HL-60 (cell line): ENCODE measurements at regions not wholly inside any gene's neighbourhood (a gene's known extent, or its start where the extent isn't known, plus 50 kb on each side); places are given as distances from the start of the nearest gene placed in this dataset.

Source experiments
- POLR2AphosphoS5 ChIP-seq: IDR thresholded peaks from 2 replicates; pipeline ENCODE4 v1.6.1; 2012; ENCODE audit warnings: low read depth
- SPI1 ChIP-seq: IDR thresholded peaks from 2 replicates; pipeline ENCODE4 v1.6.1; 2012; ENCODE audit warnings: low read depth, mild to moderate bottlenecking, borderline replicate concordance
- TF ChIP-seq, protein P1 (sequence below): IDR thresholded peaks from one replicate; pipeline ENCODE4 v1.5.1; 2011; ENCODE audit warnings: low read length, control low read depth, inconsistent platforms; ENCODE audit not compliant: insufficient read depth

DNA sequence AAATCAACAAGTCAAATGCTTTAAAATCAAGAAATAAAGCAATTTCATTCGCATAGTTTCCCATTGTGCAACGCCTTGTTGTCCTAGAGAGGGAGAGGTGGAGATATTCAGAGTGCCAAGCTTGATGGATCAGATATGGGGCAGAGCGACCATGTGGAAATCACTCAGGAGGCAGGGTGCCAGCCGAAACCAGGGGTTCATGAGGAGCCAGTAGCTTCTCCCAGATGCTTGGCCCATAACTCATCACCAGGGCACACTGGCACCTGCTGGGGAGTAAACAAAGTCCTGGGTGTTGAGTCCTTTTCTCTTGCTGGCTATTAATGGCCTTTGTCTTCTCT, 53.0 kb upstream of the ASAP2 start:
- TF ChIP-seq, protein P1, sequence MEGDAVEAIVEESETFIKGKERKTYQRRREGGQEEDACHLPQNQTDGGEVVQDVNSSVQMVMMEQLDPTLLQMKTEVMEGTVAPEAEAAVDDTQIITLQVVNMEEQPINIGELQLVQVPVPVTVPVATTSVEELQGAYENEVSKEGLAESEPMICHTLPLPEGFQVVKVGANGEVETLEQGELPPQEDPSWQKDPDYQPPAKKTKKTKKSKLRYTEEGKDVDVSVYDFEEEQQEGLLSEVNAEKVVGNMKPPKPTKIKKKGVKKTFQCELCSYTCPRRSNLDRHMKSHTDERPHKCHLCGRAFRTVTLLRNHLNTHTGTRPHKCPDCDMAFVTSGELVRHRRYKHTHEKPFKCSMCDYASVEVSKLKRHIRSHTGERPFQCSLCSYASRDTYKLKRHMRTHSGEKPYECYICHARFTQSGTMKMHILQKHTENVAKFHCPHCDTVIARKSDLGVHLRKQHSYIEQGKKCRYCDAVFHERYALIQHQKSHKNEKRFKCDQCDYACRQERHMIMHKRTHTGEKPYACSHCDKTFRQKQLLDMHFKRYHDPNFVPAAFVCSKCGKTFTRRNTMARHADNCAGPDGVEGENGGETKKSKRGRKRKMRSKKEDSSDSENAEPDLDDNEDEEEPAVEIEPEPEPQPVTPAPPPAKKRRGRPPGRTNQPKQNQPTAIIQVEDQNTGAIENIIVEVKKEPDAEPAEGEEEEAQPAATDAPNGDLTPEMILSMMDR = no peak
- no peak for TF ChIP-seq POLR2AphosphoS5
- no peak for TF ChIP-seq SPI1
